Gastroesophageal sphincter (tissue), 4 donors: ENCODE measurements at regions not wholly inside any gene's neighbourhood (a gene's known extent, or its start where the extent isn't known, plus 50 kb on each side); places are given as distances from the start of the nearest gene placed in this dataset.

Source experiments
- ATAC-seq: fragments of 150-250 bp; one replicate; pipeline ENCODE4 v1.9.1; 2016; ENCODE audit warnings: mild to moderate bottlenecking, moderate library complexity
- H3K27ac ChIP-seq, 4 donors: fragments of 200-600 bp; sonication (generic) in 3 of 4; 1 replicate in 3 of 4; 2 replicates in 1 of 4; pipeline ENCODE4 v1.5.1; 2016 to 2019
- H3K27me3 ChIP-seq: fragments of 200-600 bp; sonication (generic); one replicate; pipeline ENCODE4 v1.5.1; 2019
- H3K36me3 ChIP-seq, 2 donors: fragments of 200-600 bp; sonication (generic); one replicate each; pipeline ENCODE4 v1.5.1; 2019; ENCODE audit warnings: control low read depth in 1 of 2
- H3K4me1 ChIP-seq, 3 donors: fragments of 200-600 bp; sonication (generic); 1 replicate in 2 of 3; 2 replicates in 1 of 3; pipeline ENCODE4 v1.5.1; 2016 to 2019; ENCODE audit warnings: control low read depth in 2 of 3
- H3K4me3 ChIP-seq, 2 donors: fragments of 200-600 bp; sonication (generic); one replicate each; pipeline ENCODE4 v1.5.1; 2019; ENCODE audit warnings: mild to moderate bottlenecking in 1 of 2, moderate library complexity in 1 of 2
- H3K9me3 ChIP-seq, 3 donors: fragments of 200-600 bp; sonication (generic); one replicate each; pipeline ENCODE4 v1.5.1; 2017 to 2019; ENCODE audit warnings: control low read depth in 2 of 3
- CTCF ChIP-seq, 4 experiments: fragments of 200-600 bp in 2 of 4; fragments of 450-650 bp in 2 of 4; sonication (generic) in 1 of 4; IDR thresholded peaks; one replicate each; pipeline ENCODE4 v1.5.1; 2017 to 2019; ENCODE audit warnings: antibody characterized with exemption in 4 of 4, mild to moderate bottlenecking in 2 of 4, moderate library complexity in 2 of 4
- EP300 ChIP-seq: sonication (generic); formaldehyde crosslinking; IDR thresholded peaks from one replicate; pipeline ENCODE4 v1.6.1; 2017; ENCODE audit warnings: antibody characterized with exemption, mild to moderate bottlenecking
- POLR2A ChIP-seq, 2 donors: fragments of 450-650 bp; IDR thresholded peaks; one replicate each; pipeline ENCODE4 v1.6.1; 2017; ENCODE audit warnings: antibody characterized with exemption in 2 of 2, mild to moderate bottlenecking in 2 of 2, moderate library complexity in 1 of 2
- POLR2AphosphoS5 ChIP-seq: sonication (generic); formaldehyde crosslinking; IDR thresholded peaks from one replicate; pipeline ENCODE4 v1.6.1; 2017; ENCODE audit warnings: antibody characterized with exemption
- WGBS, 2 donors: methylation state at CpG; one replicate each; pipeline ENCODE4 v1.1.5; 2018; ENCODE audit warnings: low coverage in 1 of 2; 5-methylcytosine and 5-hydroxymethylcytosine counted together

- WGBS, 2 donors, result 93 to 96% methylated on average over 6 of the region's 6 CpGs
- no peaks in the 10 kb centered on the region for H3K9me3 ChIP-seq
- no peak for TF ChIP-seq POLR2A (IDR thresholded peaks at IDR 0.05)
- TF ChIP-seq CTCF (IDR thresholded peaks at IDR 0.05), result no peak
- TF ChIP-seq POLR2AphosphoS5, result no peak
- TF ChIP-seq EP300, result no peak
- no peak overlapping the region for H3K27ac ChIP-seq
- H3K4me3 ChIP-seq, result no peak overlapping the region
- no peak for ATAC-seq
- no peaks in the 10 kb centered on the region for H3K27me3 ChIP-seq
- H3K4me1 ChIP-seq, result peaks cover 0 to under 1% (median 0%) of the 10 kb centered on the region in 3 donors
- H3K36me3 ChIP-seq, result no peaks in the 10 kb centered on the region
Measured at GRCh38 chr10:4028854-4029583, 244.0 kb upstream of the KLF6 start.

- no peaks in the 10 kb centered on the region for H3K9me3 ChIP-seq
- H3K4me1 ChIP-seq, result no peaks in the 10 kb centered on the region
- WGBS, 2 donors, result 62% methylated on average over 5 of the region's 5 CpGs; no CpG with 5 or more reads in 1 of the 2 donors
- no peak overlapping the region for H3K4me3 ChIP-seq
- no peak overlapping the region for H3K27ac ChIP-seq
- TF ChIP-seq POLR2A (IDR thresholded peaks at IDR 0.05), result no peak
- ATAC-seq, result no peak
- H3K36me3 ChIP-seq, result no peaks in the 10 kb centered on the region
- H3K27me3 ChIP-seq, result no peaks in the 10 kb centered on the region
Measured at GRCh38 chr10:4028027-4028471, 243.0 kb upstream of the KLF6 start.

GRCh38 chr10:4025339-4025738 lies 240.3 kb upstream of the KLF6 start:
- WGBS, 2 donors, result 73 to 92% methylated on average over 2 to 3 of the region's 4 CpGs
- no peaks in the 10 kb centered on the region for H3K4me1 ChIP-seq
- TF ChIP-seq EP300 (no peak), CTCF (IDR thresholded peaks at IDR 0.05) (no peak), POLR2A (IDR thresholded peaks at IDR 0.05) (no peak), POLR2AphosphoS5 (no peak)
- H3K27me3 ChIP-seq, result no peaks in the 10 kb centered on the region
- H3K27ac ChIP-seq, result no peak overlapping the region
- no peak for ATAC-seq
- H3K9me3 ChIP-seq, result no peaks in the 10 kb centered on the region
- no peak overlapping the region for H3K4me3 ChIP-seq
- H3K36me3 ChIP-seq, result no peaks in the 10 kb centered on the region

GRCh38 chr10:4024516-4025245 lies 239.7 kb upstream of the KLF6 start:
- TF ChIP-seq POLR2A (IDR thresholded peaks at IDR 0.05) (no peak), POLR2AphosphoS5 (no peak), CTCF (IDR thresholded peaks at IDR 0.05) (no peak), EP300 (no peak)
- Histone ChIP-seq H3K36me3 (no peaks in the 10 kb centered on the region), H3K27me3 (no peaks in the 10 kb centered on the region), H3K4me1 (no peaks in the 10 kb centered on the region), H3K4me3 (no peak overlapping the region), H3K9me3 (no peaks in the 10 kb centered on the region), H3K27ac (no peak overlapping the region)
- no peak for ATAC-seq
- 88 to 97% methylated on average over 9 to 11 of the region's 14 CpGs for WGBS, 2 donors

- no peak for ATAC-seq
- no peaks in the 10 kb centered on the region for H3K27me3 ChIP-seq
- H3K36me3 ChIP-seq, result no peaks in the 10 kb centered on the region
- TF ChIP-seq POLR2A (IDR thresholded peaks at IDR 0.05), result no peak
- no peaks in the 10 kb centered on the region for H3K4me1 ChIP-seq
- H3K27ac ChIP-seq, result no peak overlapping the region
- H3K4me3 ChIP-seq, result no peak overlapping the region
- no peaks in the 10 kb centered on the region for H3K9me3 ChIP-seq
- 84 to 86% methylated on average over 17 of the region's 17 CpGs for whole genome bisulfite sequencing, 2 donors
Measured at GRCh38 chr10:4024027-4024426, 239.0 kb upstream of the KLF6 start.

GRCh38 chr10:4022473-4022872 lies 237.5 kb upstream of the KLF6 start:
- H3K4me3 ChIP-seq, result no peak overlapping the region
- H3K9me3 ChIP-seq, result no peaks in the 10 kb centered on the region
- H3K27ac ChIP-seq, result no peak overlapping the region
- WGBS, 2 donors, result 76 to 88% methylated on average over 4 to 5 of the region's 7 CpGs
- no peaks in the 10 kb centered on the region for H3K4me1 ChIP-seq
- H3K36me3 ChIP-seq, result no peaks in the 10 kb centered on the region
- no peaks in the 10 kb centered on the region for H3K27me3 ChIP-seq
- ATAC-seq, result no peak
- TF ChIP-seq POLR2A (IDR thresholded peaks at IDR 0.05) (no peak), POLR2AphosphoS5 (no peak), EP300 (no peak), CTCF (IDR thresholded peaks at IDR 0.05) (no peak)
